ENCODE measurements at regions not wholly inside any gene's neighbourhood (a gene's known extent, or its start where the extent isn't known, plus 50 kb on each side); places are given as distances from the start of the nearest gene placed in this dataset.

- DNase-seq (ENCODE audit: low spot score): no peak
- intact Hi-C loops (cut with DNase I): no loop called here
These were observed 867.7 kb upstream of the AGA start for GRCh38 chr4:178309890-178310289.

DNA sequence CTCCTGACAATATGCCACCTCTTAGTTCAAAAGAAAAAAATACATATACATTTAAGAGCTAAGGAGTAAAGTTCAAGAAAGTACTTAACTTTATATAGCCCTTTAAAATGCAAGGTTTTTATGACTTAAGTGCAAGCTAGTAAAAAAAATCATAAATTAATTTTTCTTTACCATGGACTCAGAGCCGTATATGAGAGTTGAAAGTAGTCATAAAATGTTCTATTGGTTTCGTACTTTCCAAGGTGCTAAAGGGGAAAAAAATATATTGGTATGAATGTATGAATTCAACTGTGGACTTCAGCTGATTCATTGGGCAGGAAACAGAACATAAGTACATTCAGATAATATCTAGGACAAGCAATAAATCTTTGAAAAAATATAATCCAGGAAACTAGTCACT, 869.8 kb upstream of the AGA start:
- intact Hi-C loops (cut with DNase I): no loop called here
- DNase-seq (ENCODE audit: low spot score): no peak

DNA sequence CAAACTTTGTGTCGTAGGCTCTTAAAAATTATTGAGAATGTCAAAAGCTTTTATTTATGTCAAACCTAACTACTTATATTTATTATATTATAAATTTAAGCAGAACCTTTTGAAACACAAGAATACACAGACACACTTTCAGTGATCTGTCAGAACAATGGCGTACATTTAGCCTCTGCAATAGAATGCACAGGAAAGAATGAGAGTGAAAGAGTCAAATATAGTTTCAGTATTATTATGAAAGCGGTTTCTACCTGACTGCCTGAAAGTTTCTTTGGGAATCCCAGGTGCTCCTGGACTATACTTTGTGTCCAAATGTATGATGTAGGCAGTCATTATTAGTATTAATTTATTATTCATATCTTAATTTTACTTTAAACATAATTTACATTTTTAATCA, 872.0 kb upstream of the AGA start:
- no peak for DNase-seq (ENCODE audit: low spot score)

DNA sequence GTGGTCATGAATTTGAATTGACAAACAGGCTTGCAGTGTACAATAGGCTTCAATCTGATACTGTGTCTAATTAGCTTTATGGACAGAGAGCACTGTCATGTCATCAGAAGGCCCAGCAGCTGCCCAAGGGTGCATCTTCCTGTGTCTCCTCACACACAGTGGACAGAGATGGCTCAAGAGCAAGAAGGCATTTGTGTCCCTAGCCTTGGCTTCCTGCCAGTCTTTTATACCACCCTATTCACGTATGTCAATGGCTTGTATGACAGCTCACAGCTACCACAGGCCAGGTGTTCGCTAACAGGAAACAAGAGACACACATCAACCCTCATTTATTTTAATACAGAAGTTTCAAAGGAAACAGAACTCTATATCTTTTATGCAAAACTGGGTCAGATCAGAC, 874.0 kb upstream of the AGA start:
- no peak for DNase-seq (ENCODE audit: low spot score)
- intact Hi-C loops (cut with DNase I): no loop called here

More for the DNA sequence above, 872.0 kb upstream of the AGA start:
- intact Hi-C loops (cut with DNase I): no loop called here

DNA sequence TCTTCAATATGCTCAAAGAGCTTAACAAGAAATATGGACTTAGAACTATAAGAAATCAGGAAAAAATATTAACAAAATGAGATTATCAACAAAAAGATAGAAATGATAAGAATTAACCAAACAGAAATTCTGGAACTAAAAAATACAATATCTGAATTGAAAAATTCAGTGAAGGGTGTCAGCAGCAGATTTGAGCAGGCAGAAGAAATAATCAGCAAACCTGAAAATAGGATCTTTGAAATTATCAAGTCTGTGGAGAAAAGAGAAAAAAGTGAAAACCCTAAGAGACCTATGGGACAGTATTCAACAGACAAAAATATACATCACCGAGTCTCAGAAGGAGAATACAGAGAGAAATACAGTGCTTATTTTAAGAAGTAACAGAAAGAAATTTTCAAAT, 877.8 kb upstream of the AGA start:
- DNase-seq (ENCODE audit: low spot score): no peak
- intact Hi-C loops (cut with DNase I): no loop called here

GRCh38 chr4:178322524-178323183, 880.4 kb upstream of the AGA start:
- intact Hi-C loops (cut with DNase I): no loop called here
- no peak for DNase-seq (ENCODE audit: low spot score)

GRCh38 chr4:178329226-178329872, 887.1 kb upstream of the AGA start:
- intact Hi-C loops (cut with DNase I): no loop called here
- DNase-seq (ENCODE audit: low spot score): no peak

- intact Hi-C loops (cut with DNase I): no loop called here
- DNase-seq (ENCODE audit: low spot score): no peak
These were observed 891.1 kb upstream of the AGA start for GRCh38 chr4:178333355-178333754.

- intact Hi-C loops (cut with DNase I): no loop called here
- no peak for DNase-seq (ENCODE audit: low spot score)
These were observed 897.5 kb upstream of the AGA start for GRCh38 chr4:178339769-178340168.

DNA sequence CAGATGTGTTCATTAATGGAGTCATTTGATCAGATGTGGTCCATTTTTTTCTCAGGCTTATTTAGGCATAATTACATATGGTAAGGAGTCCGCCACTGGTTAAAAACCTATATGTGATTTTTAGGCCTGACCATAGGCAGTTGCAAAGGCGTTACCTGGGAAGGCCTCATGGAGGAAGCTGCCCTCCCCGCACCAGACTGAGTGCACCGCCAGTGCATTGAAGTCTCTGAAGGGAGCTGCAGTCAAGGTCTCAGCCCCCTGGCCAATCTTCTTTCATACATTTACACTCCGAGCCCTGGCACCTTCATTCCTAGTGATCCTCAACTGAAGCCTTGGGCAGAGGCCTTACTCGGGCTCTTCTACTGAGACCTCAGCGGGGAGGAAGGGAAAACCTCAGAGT, 898.2 kb upstream of the AGA start:
- DNase-seq (ENCODE audit: low spot score): no peak
- intact Hi-C loops (cut with DNase I): no loop called here

DNA sequence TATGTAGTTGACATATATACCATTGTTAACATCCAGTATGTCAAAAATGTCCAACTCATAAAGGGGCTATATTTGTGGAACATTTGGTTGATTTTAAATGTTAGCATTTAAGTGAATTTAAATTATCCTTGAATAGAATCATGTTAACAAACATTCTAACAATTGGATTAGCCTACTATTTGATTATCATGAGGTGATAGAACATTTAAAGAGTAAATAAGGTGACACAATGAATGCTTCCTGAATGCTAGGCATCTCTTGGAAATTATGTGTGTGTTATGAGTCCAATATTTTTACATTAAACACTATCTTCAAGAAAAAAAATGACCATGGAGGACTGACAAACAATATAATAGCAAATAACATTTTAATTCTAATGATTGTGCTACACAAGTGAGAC, 901.9 kb upstream of the AGA start:
- DNase-seq (ENCODE audit: low spot score): no peak
- intact Hi-C loops (cut with DNase I): no loop called here

DNA sequence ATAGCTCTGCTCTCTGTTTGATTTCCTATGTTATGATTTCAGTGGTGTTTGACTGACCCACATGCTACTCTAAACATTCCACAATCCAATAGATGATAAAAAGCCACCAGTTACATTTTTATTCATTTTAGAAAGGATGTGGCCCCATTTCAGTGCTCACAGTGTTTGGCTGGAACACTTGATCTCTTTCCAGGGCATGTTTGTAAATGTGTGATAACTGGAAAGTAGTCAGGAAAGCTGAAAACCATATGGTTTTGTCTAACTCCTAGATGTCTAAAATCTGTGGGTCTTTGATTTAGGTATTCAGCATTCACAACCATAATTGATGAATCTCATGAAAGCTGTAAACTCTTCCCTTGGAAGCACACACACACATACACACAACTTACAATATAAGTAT, 904.9 kb upstream of the AGA start:
- DNase-seq (ENCODE audit: low spot score): no peak
- intact Hi-C loops (cut with DNase I): no loop called here

DNA sequence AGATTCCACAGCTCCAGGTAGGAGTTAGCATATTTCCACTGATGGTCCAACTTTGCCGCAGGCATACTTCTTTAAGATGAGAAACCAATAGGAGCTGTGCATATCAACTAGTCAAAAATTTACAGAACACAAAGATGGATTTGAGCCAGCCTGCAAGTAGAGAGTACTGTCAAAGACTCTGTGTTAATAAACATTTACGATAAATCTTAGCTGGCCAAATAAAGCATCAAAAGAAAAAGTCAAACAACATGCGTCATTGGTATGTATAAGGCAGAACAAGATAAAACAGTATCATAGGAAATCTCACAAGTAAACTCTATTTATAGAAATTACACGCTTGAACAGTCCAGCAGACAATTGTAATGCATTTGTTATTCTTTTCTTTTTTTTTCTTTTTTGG, 907.4 kb upstream of the AGA start:
- intact Hi-C loops (cut with DNase I): no loop called here
- no peak for DNase-seq (ENCODE audit: low spot score)

DNA sequence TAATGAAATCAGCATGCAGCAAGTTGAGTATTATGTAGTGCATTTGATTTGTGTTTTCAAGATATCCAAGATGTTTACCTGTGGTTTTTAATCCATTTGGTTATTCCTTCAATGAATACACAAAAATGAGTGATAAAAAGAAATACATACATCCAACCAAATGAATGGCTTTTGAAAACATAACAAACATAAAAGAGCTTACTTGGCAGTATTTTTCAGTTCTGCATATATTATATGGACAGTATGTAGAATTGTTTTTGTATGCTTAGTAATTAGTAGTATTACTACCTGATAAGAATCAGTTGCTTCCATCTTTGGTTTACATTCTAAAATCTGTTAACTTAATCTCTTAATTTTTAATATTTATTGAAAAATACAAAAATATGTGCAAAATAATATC, 908.9 kb upstream of the AGA start:
- no peak for DNase-seq (ENCODE audit: low spot score)
- intact Hi-C loops (cut with DNase I): no loop called here

DNA sequence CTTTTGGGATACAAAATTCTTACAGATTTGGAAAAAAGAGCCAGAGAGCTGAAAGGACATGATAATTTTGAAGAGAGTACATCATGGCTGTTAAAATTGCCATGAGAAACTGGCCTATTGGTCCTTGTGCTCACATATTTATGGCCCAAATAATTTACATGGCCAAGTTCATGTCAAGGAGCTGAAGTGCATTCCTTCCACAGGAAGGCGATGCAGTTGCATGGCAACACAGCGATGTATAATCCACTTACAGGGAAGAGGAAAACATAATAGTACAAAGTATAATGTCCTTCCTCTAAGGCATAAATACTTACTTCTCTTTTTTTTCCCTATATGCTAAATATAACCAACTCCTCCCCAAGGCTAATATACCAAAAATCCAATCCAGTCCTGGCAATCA, 914.5 kb upstream of the AGA start:
- intact Hi-C loops (cut with DNase I): no loop called here
- DNase-seq (ENCODE audit: low spot score): no peak

DNA sequence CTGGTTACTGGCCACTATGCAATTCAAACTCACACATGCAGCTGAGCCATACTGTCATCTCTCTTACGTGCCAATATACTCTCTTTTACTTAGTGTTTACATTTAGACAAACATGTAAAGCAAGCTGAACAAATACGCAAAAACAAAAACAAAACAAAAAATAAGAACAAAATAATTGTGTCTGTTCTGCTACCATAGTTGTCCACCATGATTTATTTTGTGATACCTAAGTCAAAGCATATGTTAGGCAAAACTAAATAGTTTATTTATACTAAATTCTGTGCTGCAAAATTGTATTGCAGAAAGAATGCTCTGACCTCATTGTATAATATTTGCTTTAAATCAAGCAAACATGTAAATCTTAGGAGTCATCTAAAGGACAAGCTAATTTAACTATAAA, 943.2 kb upstream of the AGA start:
- intact Hi-C loops (cut with DNase I): no loop called here

DNA sequence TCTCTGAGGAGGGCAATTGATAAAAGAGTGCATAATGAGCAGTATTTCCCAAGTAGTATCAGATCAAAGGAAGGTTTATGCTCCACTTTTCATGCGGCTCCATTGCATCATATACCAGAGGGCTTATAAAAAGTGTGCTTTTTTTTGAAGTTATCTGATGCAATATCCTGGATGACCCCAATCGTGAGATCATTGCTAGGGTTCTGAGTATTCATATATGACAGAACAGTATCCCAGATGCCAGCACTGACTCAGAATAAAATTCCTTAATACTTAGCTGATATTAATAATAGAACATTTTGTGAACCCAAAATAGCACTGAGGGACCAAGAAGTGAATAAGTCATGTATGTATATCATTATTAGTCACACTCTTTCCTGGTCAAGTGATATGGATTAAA, 945.5 kb upstream of the AGA start:
- intact Hi-C loops (cut with DNase I): no loop called here
- DNase-seq (ENCODE audit: low spot score): no peak

More for the DNA sequence above, 943.2 kb upstream of the AGA start:
- no peak for DNase-seq (ENCODE audit: low spot score)

- DNase-seq (ENCODE audit: low spot score): no peak
- intact Hi-C loops (cut with DNase I): no loop called here
These were observed 953.6 kb upstream of the AGA start for GRCh38 chr4:178395798-178396197.

DNA sequence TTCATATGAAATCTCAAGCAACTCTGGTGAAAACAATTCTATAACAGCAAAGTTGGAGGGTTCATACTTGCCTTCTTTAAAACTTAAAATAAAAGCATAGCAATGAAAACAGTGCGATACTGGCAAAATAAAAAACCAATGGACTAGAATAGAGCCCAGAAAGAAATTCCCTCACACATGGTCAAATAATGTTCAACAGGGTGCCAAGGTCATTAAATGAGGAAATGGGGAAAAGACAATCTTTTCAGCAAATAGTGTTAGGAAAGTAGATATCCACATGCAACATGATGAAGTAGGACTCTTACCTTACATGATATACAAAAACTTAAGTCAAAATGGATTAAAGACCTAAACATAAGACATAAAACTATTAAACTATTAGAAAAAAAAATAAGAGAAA, 970.2 kb upstream of the AGA start:
- intact Hi-C loops (cut with DNase I): no loop called here

DNA sequence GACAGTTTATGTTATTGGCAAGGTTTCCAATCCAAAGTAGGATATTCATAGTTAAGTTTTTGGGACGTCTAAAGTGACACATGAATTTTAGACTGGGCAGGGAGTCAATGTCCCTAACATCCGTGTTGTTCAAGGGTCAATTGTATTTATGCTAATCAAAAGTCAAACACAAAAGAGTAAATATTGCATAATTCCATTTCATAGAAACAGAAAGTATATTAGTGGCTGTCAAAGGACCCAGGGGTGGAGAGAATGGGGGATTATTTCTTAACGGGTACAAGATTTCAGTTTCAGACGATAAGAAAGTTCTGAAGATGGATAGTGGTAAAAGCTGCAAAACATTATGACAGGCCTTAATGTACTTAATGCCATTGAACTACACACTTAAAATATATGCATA, 971.8 kb upstream of the AGA start:
- intact Hi-C loops (cut with DNase I): no loop called here
- no peak for DNase-seq (ENCODE audit: low spot score)

More for the DNA sequence above, 970.2 kb upstream of the AGA start:
- no peak for DNase-seq (ENCODE audit: low spot score)

GRCh38 chr4:178414881-178415446, 972.7 kb upstream of the AGA start:
- intact Hi-C loops (cut with DNase I): no loop called here
- DNase-seq (ENCODE audit: low spot score): no peak
